ENCODE measurements at regions not wholly inside any gene's neighbourhood (a gene's known extent, or its start where the extent isn't known, plus 50 kb on each side); places are given as distances from the start of the nearest gene placed in this dataset.
A peak's percentile ranks its signal among the peaks of the same experiment; 100 is the strongest.

DNA sequence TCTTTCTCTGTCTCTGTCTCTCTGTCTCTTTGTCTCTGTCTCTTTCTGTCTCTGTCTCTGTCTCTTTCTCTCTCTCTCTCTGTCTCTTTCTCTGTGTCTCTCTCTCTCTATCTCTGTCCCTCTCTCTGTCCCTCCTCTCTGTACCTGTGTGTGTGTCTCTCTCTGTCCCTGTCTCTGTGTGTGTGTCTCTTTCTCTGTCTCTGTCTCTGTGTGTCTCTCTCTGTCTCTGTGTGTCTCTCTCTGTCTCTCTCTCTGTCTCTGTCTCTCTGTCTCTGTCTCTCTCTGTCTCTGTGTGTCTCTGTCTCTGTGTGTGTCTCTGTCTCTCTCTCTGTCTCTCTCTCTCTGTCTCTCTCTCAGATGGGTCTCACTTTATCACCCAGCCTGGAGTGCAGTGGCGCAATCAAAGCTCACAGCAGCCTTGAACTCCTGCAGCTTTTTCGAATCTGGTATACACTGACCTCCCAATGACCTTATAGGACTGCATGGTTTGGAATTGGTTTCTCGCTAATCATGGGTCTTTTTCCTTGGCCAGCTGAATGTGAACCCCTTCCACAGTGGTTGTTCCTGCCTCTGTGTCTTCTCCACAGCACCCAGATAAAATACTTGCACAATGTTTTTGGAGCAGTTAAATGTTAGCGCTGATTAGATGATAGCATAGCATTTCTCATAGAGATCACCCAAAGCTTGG lies 102.6 kb upstream of the KLHL25 start:
- Histone ChIP-seq H3K27ac (no peak overlapping the region), H3K36me3 (no peaks in the 10 kb centered on the region), H3K27me3 (no peaks in the 10 kb centered on the region), H3K4me1 (peaks cover 7% of the 10 kb centered on the region), H3K9me3 (no peaks in the 10 kb centered on the region), H3K4me3 (no peak overlapping the region)
- intact Hi-C loops (cut with DNase I): no loop called here
- DNase-seq (ENCODE audit: extremely low spot score in 2 of 2): no peak
- TF ChIP-seq, protein P1, sequence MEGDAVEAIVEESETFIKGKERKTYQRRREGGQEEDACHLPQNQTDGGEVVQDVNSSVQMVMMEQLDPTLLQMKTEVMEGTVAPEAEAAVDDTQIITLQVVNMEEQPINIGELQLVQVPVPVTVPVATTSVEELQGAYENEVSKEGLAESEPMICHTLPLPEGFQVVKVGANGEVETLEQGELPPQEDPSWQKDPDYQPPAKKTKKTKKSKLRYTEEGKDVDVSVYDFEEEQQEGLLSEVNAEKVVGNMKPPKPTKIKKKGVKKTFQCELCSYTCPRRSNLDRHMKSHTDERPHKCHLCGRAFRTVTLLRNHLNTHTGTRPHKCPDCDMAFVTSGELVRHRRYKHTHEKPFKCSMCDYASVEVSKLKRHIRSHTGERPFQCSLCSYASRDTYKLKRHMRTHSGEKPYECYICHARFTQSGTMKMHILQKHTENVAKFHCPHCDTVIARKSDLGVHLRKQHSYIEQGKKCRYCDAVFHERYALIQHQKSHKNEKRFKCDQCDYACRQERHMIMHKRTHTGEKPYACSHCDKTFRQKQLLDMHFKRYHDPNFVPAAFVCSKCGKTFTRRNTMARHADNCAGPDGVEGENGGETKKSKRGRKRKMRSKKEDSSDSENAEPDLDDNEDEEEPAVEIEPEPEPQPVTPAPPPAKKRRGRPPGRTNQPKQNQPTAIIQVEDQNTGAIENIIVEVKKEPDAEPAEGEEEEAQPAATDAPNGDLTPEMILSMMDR (IDR thresholded peaks at IDR 0.05): no peak

DNA sequence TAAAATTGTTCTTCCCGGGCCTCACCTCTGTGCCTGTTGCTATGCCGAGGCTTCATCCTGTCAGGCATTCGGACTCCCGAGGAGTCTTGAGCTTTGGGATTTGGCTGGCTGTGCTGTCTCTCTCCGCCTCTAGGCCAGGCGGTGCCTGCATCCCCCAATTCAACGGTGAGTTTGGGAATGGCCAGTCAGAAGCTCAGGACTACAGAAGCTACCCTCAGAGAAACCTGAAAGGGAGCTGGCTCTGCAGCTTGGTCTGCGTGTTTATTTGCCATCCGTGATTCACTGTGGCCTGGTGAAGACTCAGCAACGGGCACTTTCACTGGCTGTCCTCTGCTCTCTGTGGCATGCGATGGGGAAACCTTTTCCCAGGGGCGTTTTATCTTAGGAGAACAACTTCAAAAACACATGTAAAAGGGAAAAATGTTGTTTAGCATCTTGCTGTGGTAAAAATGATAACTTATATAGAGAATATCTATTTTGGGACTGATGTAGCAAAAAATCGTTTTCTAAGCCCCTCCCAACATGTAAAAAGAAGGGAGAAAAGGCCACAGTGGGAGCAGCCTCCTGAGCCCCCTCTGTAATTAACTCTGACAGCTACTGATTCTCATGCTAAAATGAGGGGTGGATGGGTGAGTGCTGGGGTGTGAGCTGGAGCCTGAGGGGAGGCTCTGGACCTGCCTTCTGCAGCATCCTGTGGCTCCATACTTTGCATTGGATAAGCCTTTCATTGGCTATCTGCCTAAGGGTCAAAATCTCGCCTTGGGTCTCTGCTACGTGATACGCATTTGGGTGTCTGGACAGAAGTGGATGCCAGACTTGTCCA lies 103.4 kb upstream of the KLHL25 start:
- DNase-seq (ENCODE audit: extremely low spot score in 2 of 2): no peak
- no peaks in the 10 kb centered on the region for H3K27me3 ChIP-seq
- TF ChIP-seq POLR2A (IDR thresholded peaks at IDR 0.05) (no peak), POLR2AphosphoS5 (IDR thresholded peaks at IDR 0.05; ENCODE audit: insufficient read depth in 1 of 2, low read depth in 1 of 2) (no peak)
- TF ChIP-seq, protein P1 (IDR thresholded peaks at IDR 0.05): no peak
- no peaks in the 10 kb centered on the region for H3K36me3 ChIP-seq
- H3K9me3 ChIP-seq: no peaks in the 10 kb centered on the region
- H3K4me3 ChIP-seq: no peak overlapping the region
- peaks cover 7% of the 10 kb centered on the region for H3K4me1 ChIP-seq
- H3K27ac ChIP-seq: no peak overlapping the region
- intact Hi-C loops (cut with DNase I): no loop called here

DNA sequence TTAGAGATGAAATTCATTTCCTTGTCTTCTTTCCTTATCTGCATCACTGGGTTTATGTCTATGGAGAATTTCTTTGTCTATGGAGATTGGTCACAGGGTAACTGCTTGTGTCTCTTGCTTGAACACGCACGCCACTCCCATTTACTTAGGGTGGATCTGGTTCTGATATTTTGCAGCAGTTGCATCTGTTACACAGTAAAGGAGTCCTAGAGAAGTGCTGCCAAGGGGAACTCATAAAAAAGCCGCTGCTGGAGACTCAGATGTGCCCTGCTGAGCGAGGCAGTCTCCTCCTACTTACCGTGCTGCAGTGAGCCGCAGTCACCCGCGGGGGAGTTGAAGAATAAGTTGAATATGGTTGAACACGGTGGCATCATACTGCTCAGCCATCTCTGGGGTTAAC lies 105.2 kb upstream of the KLHL25 start:
- no peaks in the 10 kb centered on the region for H3K36me3 ChIP-seq
- no peaks in the 10 kb centered on the region for H3K27me3 ChIP-seq
- H3K4me1 ChIP-seq: peaks cover 7% of the 10 kb centered on the region
- H3K9me3 ChIP-seq: no peaks in the 10 kb centered on the region
- TF ChIP-seq, protein P1 (IDR thresholded peaks at IDR 0.05): no peak
- peak in 1 of 2 donors; percentile 25 for TF ChIP-seq POLR2AphosphoS5 (IDR thresholded peaks at IDR 0.05; ENCODE audit: insufficient read depth in 1 of 2, low read depth in 1 of 2)
- H3K27ac ChIP-seq: no peak overlapping the region
- no peak for DNase-seq (ENCODE audit: extremely low spot score in 2 of 2)
- no peak overlapping the region for H3K4me3 ChIP-seq
- intact Hi-C loops (cut with DNase I): no loop called here

DNA sequence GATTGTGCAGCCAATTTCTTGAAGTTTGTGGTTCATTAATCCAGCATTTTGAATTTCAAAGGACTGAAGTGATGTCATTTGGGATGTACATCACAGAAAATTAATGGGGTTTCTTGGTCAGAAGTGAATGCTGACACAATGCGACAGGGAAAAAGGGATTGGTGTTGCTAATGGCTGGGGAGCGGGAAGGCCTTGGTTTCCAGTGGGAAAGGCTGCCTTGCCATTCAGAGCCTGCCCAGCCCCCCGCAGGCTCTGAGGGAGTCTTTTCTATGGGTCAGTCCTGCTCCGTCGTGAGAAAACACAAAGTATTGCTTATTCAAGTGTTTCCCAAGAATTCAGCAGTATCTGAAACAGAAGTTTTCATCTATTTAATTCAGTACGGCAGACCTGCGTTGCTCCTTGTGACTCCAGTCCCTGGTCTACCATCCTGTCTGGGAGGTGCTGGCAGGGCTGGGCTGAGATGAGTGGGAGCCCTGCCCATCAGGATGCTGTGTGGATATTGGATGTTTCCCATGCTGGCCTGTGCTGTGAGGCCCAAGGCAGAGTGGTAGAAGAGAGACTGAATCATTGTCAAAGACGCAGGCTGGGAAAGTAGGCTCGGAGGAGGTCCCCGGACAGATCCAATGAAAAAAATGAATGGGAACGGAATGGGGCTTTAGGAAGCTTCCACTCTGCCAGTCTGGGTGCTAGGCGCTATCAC lies 111.2 kb upstream of the KLHL25 start:
- TF ChIP-seq, protein P1 (IDR thresholded peaks at IDR 0.05): no peak
- no peak for TF ChIP-seq POLR2AphosphoS5 (IDR thresholded peaks at IDR 0.05; ENCODE audit: insufficient read depth in 1 of 2, low read depth in 1 of 2)
- TF ChIP-seq POLR2A (IDR thresholded peaks at IDR 0.05): no peak
- H3K36me3 ChIP-seq: no peaks in the 10 kb centered on the region
- no peaks in the 10 kb centered on the region for H3K9me3 ChIP-seq
- H3K27ac ChIP-seq: no peak overlapping the region
- H3K4me1 ChIP-seq: no peaks in the 10 kb centered on the region
- no peak overlapping the region for H3K4me3 ChIP-seq
- DNase-seq (ENCODE audit: extremely low spot score in 2 of 2): no peak
- no peaks in the 10 kb centered on the region for H3K27me3 ChIP-seq
- intact Hi-C loops (cut with DNase I): no loop called here
